ENCODE measurements at regions not wholly inside any gene's neighbourhood (a gene's known extent, or its start where the extent isn't known, plus 50 kb on each side); places are given as distances from the start of the nearest gene placed in this dataset.

DNA sequence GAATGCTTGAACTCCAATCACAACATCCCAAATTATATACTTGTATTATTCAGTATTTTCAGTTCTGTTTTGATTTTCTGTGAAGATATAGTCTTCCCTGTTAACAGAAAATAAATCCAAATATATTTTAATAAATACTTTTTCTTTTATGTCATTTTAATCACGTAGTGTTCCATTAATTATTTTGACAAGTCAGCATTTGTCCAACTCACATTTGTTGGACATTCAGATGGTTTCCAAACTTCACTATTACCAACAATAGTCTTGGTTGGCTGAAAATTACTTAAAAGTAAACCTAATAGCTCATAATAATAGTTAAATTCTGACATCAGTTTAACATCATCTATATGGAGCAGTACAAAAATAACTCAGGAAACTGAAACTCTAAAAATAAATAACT lies 60.7 kb upstream of the SPANXD start:
- no peak for DNase-seq (ENCODE audit: low read depth)

DNA sequence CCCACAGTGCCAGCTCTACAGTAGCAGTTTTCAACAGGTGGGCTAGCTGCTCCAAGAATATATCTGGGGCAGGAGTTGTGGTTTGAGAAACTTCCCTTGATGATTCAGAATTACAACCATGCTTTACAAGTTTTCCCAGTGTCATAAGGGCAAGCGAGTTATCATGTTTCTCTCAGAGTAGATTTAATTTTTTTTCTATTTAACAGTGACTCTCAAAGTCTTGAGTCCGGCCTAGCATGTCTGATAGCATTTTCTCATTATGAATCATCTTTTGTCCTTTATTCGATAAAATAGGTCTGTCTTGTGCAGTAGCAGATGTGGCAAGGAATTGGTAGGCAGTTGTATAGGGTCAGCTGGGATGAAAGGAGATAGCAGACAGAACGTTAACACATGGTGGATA lies 62.2 kb upstream of the SPANXD start:
- DNase-seq (ENCODE audit: low read depth) = peak; percentile 88

DNA sequence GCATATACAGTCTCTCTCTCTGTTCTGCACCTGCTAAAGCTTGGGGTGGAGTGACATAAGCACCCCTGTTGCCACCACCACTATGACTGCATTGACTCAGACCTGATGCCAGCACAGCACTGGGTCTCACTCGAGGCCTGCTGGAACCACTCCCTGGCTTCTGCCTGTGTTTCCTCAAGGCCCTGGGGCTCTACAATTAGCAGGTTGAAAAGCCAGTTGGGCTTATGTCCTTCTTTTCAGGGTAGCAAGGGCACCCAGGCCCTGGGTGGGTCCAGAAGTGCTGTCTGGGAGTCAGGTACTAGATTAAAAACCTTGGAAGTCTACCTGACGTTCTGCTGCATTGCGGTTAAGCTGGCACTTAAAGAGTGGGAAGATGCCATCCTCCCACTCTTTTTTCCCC lies 50.5 kb upstream of the MAGEC3 start:
- DNase-seq (ENCODE audit: low read depth) = no peak

All from M059J (cell line).